Smooth muscle cell (in vitro differentiated cells): ENCODE measurements at regions not wholly inside any gene's neighbourhood (a gene's known extent, or its start where the extent isn't known, plus 50 kb on each side); places are given as distances from the start of the nearest gene placed in this dataset.

Experiments
- DNase-seq: peaks from one replicate; lab custom pipeline; 2025; ENCODE audit not compliant: unreplicated experiment; lab: John Stamatoyannopoulos, UW
- H2AFZ ChIP-seq: fragments of 200-600 bp; sonication (generic); 2 replicates; pipeline ENCODE4 v1.6.0; 2016; ENCODE audit warnings: antibody characterized with exemption, low read depth, mild to moderate bottlenecking
- H3F3A ChIP-seq: fragments of 200-600 bp; sonication (generic); 2 replicates; pipeline ENCODE4 v1.6.0; 2017; ENCODE audit warnings: antibody characterized with exemption, low read depth
- H3K27ac ChIP-seq: fragments of 200-600 bp; sonication (generic); 2 replicates; pipeline ENCODE4 v1.5.1; 2016; ENCODE audit warnings: low read depth, mild to moderate bottlenecking
- H3K27me3 ChIP-seq: fragments of 200-600 bp; sonication (generic); 2 replicates; pipeline ENCODE4 v1.6.1; 2016; ENCODE audit warnings: low read depth, mild to moderate bottlenecking
- H3K36me3 ChIP-seq: fragments of 200-600 bp; sonication (generic); 2 replicates; pipeline ENCODE4 v1.5.1; 2016; ENCODE audit warnings: low read depth
- H3K4me1 ChIP-seq: fragments of 200-600 bp; sonication (generic); 2 replicates; pipeline ENCODE4 v1.5.1; 2016; ENCODE audit warnings: low read depth
- H3K4me2 ChIP-seq: fragments of 200-600 bp; sonication (generic); 2 replicates; pipeline ENCODE4 v1.6.0; 2016; ENCODE audit warnings: mild to moderate bottlenecking
- H3K4me3 ChIP-seq: fragments of 200-600 bp; sonication (generic); 2 replicates; pipeline ENCODE4 v1.5.1; 2016; ENCODE audit warnings: mild to moderate bottlenecking
- H3K79me2 ChIP-seq: fragments of 200-600 bp; sonication (generic); 2 replicates; pipeline ENCODE4 v1.6.0; 2016; ENCODE audit warnings: low read depth, mild to moderate bottlenecking
- H3K9ac ChIP-seq: fragments of 200-600 bp; sonication (generic); 2 replicates; pipeline ENCODE4 v1.6.0; 2016; ENCODE audit warnings: low read depth
- H3K9me3 ChIP-seq: fragments of 200-600 bp; sonication (generic); replicated peaks from 2 replicates; pipeline ENCODE4 v1.5.1; 2016; ENCODE audit warnings: low read depth
- H4K20me1 ChIP-seq: fragments of 200-600 bp; sonication (generic); 2 replicates; pipeline ENCODE4 v1.6.0; 2016; ENCODE audit warnings: low read depth
- WGBS: methylation state at CpG from one replicate; pipeline ENCODE4 v1.1.7; 2016; ENCODE audit warnings: low lambda C conversion rate; 5-methylcytosine and 5-hydroxymethylcytosine counted together
- TF ChIP-seq, protein P1 (sequence below): fragments of 200-600 bp; sonication (generic); IDR thresholded peaks from 2 replicates; pipeline ENCODE4 v1.5.1; 2017; ENCODE audit warnings: borderline replicate concordance, mild to moderate bottlenecking, antibody characterized with exemption; ENCODE audit not compliant: insufficient read depth, poor library complexity, severe bottlenecking

DNA sequence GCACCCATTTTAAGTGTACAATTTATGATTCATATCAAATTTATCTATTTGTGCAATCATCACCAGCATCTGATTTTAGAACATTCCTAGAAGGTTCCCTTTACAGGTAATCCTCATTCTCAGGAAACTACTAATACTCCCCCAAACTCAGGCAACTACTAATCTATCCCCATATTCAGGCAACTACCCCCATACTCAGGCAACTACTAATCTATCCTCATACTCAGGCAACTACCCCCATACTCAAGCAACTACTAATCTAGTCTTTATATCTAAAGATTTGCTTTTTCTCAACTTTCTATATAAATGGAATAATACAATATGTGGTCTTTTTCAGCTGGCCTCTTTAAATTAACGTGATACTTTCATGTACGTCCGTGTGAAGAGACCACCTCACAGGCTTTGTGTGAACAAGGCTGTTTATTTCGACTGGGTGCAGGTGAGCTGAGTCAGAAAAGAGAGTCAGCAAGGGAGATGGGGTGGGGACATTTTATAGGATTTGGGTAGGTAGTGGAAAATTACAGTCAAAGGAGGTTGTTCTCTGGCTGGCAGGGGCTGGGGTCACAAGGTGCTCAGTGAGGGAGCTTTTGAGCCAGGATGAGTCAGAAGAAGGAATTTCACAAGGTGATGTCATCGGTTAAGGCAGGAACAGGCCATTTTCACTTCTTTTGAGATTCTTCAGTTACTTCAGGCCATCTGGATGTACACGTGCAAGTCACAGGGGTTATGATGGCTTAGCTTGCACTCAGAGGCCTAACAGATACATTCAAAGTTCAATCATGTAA, 1444.5 kb upstream of the CADM2 start:
- no peaks in the 10 kb centered on the region for H4K20me1 ChIP-seq
- TF ChIP-seq, protein P1, sequence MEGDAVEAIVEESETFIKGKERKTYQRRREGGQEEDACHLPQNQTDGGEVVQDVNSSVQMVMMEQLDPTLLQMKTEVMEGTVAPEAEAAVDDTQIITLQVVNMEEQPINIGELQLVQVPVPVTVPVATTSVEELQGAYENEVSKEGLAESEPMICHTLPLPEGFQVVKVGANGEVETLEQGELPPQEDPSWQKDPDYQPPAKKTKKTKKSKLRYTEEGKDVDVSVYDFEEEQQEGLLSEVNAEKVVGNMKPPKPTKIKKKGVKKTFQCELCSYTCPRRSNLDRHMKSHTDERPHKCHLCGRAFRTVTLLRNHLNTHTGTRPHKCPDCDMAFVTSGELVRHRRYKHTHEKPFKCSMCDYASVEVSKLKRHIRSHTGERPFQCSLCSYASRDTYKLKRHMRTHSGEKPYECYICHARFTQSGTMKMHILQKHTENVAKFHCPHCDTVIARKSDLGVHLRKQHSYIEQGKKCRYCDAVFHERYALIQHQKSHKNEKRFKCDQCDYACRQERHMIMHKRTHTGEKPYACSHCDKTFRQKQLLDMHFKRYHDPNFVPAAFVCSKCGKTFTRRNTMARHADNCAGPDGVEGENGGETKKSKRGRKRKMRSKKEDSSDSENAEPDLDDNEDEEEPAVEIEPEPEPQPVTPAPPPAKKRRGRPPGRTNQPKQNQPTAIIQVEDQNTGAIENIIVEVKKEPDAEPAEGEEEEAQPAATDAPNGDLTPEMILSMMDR, result no peak
- H3K9ac ChIP-seq, result no peak overlapping the region
- no peak overlapping the region for H3K4me2 ChIP-seq
- H3K4me1 ChIP-seq, result no peaks in the 10 kb centered on the region
- peak overlapping the region; percentile 54 for H2AFZ ChIP-seq
- no peak for DNase-seq
- H3K79me2 ChIP-seq, result no peaks in the 10 kb centered on the region
- no peaks in the 10 kb centered on the region for H3K36me3 ChIP-seq
- H3K27ac ChIP-seq, result no peak overlapping the region
- no peaks in the 10 kb centered on the region for H3F3A ChIP-seq
- no peaks in the 10 kb centered on the region for H3K27me3 ChIP-seq
- 41% methylated on average over 6 of the region's 6 CpGs for WGBS
- H3K4me3 ChIP-seq, result no peak overlapping the region
- no peaks in the 10 kb centered on the region for H3K9me3 ChIP-seq

GRCh38 chr3:83515123-83515522, 1443.7 kb upstream of the CADM2 start:
- Histone ChIP-seq H3K4me1 (no peaks in the 10 kb centered on the region), H3K36me3 (no peaks in the 10 kb centered on the region), H3K9me3 (no peaks in the 10 kb centered on the region), H3K27me3 (no peaks in the 10 kb centered on the region), H3K9ac (no peak overlapping the region), H3K4me2 (no peak overlapping the region), H3K4me3 (no peak overlapping the region), H3K79me2 (no peaks in the 10 kb centered on the region), H4K20me1 (no peaks in the 10 kb centered on the region), H3K27ac (no peak overlapping the region), H2AFZ (no peak overlapping the region), H3F3A (no peaks in the 10 kb centered on the region)
- WGBS, result 97% methylated on average over 18 of the region's 18 CpGs
- no peak for DNase-seq
- TF ChIP-seq, protein P1, result no peak

DNA sequence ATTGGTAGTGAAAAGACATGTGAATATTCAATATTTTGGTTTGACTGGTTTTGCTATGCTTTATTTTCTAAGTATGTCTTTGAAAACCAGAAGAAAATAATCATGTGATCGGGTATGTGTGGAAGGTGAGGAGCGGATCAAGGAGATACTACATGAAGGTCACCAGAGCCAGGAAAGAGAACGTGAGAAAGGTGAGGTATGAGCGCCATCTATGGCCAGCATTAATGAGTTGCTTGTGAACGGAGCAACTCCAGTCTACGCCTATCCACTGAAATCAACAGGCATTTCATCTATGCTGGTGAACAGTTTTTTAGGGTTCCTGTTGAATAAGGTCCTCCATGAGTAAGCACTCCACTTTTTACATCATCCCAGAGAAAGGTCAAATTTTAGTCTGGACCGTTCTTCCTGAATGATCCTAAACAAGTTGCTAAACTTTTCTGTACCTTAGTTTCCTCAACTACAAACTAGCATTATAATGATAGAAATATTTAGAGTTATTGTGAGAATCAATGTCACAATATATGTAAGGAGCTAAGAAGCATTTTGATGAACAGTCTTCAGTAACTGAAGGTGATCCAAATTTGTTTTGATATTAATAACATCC, 1435.2 kb upstream of the CADM2 start:
- no peak overlapping the region for H3K27ac ChIP-seq
- H3K9ac ChIP-seq, result no peak overlapping the region
- no peaks in the 10 kb centered on the region for H3K36me3 ChIP-seq
- H4K20me1 ChIP-seq, result no peaks in the 10 kb centered on the region
- H3K4me2 ChIP-seq, result no peak overlapping the region
- H3K9me3 ChIP-seq, result no peaks in the 10 kb centered on the region
- TF ChIP-seq, protein P1, result peak; percentile 79
- no peaks in the 10 kb centered on the region for H3K79me2 ChIP-seq
- WGBS, result 9% methylated on average over 7 of the region's 7 CpGs
- H3K27me3 ChIP-seq, result no peaks in the 10 kb centered on the region
- no peak for DNase-seq
- no peak overlapping the region for H2AFZ ChIP-seq
- no peaks in the 10 kb centered on the region for H3F3A ChIP-seq
- H3K4me3 ChIP-seq, result no peak overlapping the region
- H3K4me1 ChIP-seq, result no peaks in the 10 kb centered on the region
